ENCODE measurements at regions not wholly inside any gene's neighbourhood (a gene's known extent, or its start where the extent isn't known, plus 50 kb on each side); places are given as distances from the start of the nearest gene placed in this dataset.
A peak's percentile ranks its signal among the peaks of the same experiment; 100 is the strongest.

DNA sequence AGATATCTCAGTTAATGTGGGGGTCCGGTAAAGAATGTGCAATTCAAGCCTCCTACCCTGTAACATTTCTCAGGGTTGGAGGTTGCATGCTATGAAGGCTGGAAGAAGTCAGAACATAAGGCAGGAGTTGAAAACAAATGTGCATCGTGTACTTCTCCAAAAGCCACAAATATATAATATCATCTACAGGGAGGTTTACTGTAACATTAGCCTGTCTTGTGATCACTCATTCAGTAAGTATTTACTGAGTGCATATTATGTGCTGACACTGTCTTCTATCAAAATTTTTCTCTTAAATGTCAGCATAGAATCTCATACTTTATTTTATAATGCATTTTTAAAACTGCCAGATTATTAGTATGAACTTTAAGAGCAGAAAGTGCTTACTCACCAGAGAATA lies 105.6 kb upstream of the ZNF366 start:
- H3K27me3 ChIP-seq, result no peaks in the 10 kb centered on the region
- H3K4me3 ChIP-seq, result no peak overlapping the region
- no peaks in the 10 kb centered on the region for H3K36me3 ChIP-seq
- H3K27ac ChIP-seq, result no peak overlapping the region
- H3K9me3 ChIP-seq, result no peaks in the 10 kb centered on the region
- no peaks in the 10 kb centered on the region for H3K4me1 ChIP-seq
- DNase-seq, result no peak
- no peak for TF ChIP-seq POLR2A (IDR thresholded peaks at IDR 0.05)
- TF ChIP-seq, protein P1, sequence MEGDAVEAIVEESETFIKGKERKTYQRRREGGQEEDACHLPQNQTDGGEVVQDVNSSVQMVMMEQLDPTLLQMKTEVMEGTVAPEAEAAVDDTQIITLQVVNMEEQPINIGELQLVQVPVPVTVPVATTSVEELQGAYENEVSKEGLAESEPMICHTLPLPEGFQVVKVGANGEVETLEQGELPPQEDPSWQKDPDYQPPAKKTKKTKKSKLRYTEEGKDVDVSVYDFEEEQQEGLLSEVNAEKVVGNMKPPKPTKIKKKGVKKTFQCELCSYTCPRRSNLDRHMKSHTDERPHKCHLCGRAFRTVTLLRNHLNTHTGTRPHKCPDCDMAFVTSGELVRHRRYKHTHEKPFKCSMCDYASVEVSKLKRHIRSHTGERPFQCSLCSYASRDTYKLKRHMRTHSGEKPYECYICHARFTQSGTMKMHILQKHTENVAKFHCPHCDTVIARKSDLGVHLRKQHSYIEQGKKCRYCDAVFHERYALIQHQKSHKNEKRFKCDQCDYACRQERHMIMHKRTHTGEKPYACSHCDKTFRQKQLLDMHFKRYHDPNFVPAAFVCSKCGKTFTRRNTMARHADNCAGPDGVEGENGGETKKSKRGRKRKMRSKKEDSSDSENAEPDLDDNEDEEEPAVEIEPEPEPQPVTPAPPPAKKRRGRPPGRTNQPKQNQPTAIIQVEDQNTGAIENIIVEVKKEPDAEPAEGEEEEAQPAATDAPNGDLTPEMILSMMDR (IDR thresholded peaks at IDR 0.05), result no peak

DNA sequence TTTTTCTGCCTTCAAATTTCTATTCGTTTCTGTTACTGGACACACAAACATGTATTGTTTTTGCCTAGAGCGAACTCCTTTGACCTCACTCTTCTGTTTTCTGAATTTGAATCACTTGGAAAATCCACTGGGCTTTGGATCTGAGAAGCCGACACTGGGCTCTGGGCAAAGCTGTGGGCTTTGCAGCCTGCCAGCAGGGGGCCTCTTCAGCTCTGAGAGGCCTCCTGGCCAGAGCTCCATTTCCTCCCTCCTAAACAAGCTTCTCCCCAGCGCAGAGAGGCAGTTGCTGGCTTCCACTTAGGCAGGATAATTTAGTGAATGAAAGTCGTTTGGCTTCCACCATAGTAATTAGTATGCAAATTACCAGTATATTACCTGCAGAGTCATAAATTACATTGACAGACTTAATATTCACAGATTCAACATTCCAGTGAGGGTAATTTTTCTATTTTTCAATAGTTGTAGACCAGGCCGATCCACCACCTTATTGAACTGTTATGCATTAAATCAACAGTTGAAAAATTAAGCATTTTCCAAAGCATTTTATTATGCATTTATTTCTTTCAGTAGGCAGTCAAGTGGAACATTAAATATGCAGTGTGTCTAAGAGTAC lies 104.0 kb upstream of the ZNF366 start:
- Histone ChIP-seq H3K9me3 (no peaks in the 10 kb centered on the region), H3K4me1 (no peaks in the 10 kb centered on the region), H3K27me3 (no peaks in the 10 kb centered on the region), H3K4me3 (no peak overlapping the region), H3K27ac (no peak overlapping the region), H3K36me3 (no peaks in the 10 kb centered on the region)
- TF ChIP-seq, protein P1 (IDR thresholded peaks at IDR 0.05), result peak; percentile 39 to 84 (median 74)
- no peak for TF ChIP-seq POLR2A (IDR thresholded peaks at IDR 0.05)
- peak; percentile 37 to 79 (median 72) for DNase-seq

DNA sequence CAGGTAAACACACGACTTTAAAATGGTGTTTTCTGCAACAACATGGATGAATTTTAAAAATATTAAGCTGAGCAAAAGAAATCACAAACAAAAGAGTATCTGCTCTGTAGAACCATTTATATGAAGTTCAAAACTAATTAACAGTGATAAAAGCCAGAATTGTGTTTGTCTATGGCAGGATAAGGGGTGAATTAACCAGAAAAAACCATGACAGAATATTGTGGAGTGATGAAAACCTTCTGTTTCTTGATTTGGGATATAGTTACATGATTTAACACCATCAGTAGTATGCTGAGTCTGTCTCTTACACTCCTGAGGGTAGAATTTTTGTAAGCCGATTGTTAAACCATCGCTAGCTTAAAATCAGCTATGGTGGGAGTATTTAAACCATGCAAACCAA lies 101.7 kb upstream of the ZNF366 start:
- Histone ChIP-seq H3K27ac (no peak overlapping the region), H3K4me1 (no peaks in the 10 kb centered on the region), H3K4me3 (no peak overlapping the region), H3K9me3 (no peaks in the 10 kb centered on the region), H3K36me3 (no peaks in the 10 kb centered on the region), H3K27me3 (no peaks in the 10 kb centered on the region)
- TF ChIP-seq POLR2A (IDR thresholded peaks at IDR 0.05), result no peak
- TF ChIP-seq, protein P1 (IDR thresholded peaks at IDR 0.05), result no peak
- DNase-seq, result no peak

DNA sequence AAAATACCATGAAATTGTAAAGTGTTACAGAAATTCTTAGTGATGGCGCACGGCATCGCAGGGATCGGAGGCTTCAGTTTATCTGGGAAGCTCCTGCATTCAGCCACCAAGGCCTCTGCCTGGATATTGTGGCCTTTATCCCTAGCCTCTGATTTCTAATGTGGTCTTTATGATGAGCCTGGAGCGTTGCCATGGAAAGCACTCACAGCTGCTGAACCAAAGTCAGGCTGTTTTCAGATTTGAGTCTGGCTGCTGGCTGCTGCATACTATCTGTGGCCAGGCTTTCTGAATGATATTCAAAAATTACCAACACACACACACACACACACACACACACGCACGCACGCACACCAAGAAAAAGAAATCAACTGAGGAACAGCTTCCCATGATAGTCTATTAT lies 101.1 kb upstream of the ZNF366 start:
- H3K9me3 ChIP-seq, result no peaks in the 10 kb centered on the region
- H3K4me3 ChIP-seq, result no peak overlapping the region
- H3K4me1 ChIP-seq, result no peaks in the 10 kb centered on the region
- H3K36me3 ChIP-seq, result no peaks in the 10 kb centered on the region
- TF ChIP-seq POLR2A (IDR thresholded peaks at IDR 0.05), result no peak
- TF ChIP-seq, protein P1 (IDR thresholded peaks at IDR 0.05), result no peak
- DNase-seq, result no peak
- no peaks in the 10 kb centered on the region for H3K27me3 ChIP-seq
- H3K27ac ChIP-seq, result no peak overlapping the region

DNA sequence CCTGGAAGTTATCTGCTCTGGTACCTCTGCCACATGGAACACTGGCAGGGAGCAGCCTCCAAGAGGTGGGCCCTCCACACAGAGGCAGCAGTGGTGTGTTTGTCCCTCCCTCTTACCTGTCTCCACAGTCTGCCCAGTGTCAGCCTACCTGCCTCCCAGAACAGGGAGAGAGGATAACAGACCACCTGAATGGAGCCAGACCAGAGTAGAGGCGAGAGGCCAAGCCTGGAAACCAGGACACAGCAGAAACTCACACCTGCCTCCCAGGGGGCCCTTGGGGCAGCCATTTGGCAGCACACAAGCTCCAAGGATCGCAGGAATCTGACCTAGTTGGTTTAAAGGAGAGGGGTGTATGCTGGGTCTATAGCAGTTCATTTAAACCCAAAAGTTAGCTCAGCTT lies 100.2 kb upstream of the ZNF366 start:
- no peak for TF ChIP-seq POLR2A (IDR thresholded peaks at IDR 0.05)
- TF ChIP-seq, protein P1 (IDR thresholded peaks at IDR 0.05), result no peak
- no peak overlapping the region for H3K4me3 ChIP-seq
- H3K4me1 ChIP-seq, result no peaks in the 10 kb centered on the region
- H3K9me3 ChIP-seq, result no peaks in the 10 kb centered on the region
- no peak overlapping the region for H3K27ac ChIP-seq
- H3K36me3 ChIP-seq, result no peaks in the 10 kb centered on the region
- no peak for DNase-seq
- H3K27me3 ChIP-seq, result no peaks in the 10 kb centered on the region

DNA sequence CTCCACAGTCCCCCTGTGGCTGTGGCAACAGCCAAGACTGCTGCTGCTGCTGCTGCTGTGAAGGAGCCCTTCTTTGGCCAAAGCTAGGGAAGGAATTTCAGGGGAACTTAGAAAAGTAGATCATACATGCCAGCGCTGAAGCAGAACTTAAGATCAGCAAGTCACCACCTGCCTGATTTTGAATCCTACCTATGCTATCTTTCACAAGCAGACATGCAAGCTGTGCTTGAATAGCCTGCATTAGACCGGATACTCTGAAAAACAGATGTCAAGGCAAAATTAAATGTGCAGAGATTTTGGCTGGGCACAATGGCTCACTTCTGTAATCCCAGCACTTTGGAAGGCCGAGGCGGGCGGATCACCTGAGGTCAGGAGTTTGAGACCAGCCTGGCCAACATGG lies 99.3 kb upstream of the ZNF366 start:
- Histone ChIP-seq H3K27ac (no peak overlapping the region), H3K27me3 (no peaks in the 10 kb centered on the region), H3K9me3 (no peaks in the 10 kb centered on the region), H3K36me3 (no peaks in the 10 kb centered on the region), H3K4me3 (no peak overlapping the region), H3K4me1 (no peaks in the 10 kb centered on the region)
- TF ChIP-seq, protein P1 (IDR thresholded peaks at IDR 0.05), result no peak
- no peak for TF ChIP-seq POLR2A (IDR thresholded peaks at IDR 0.05)
- no peak for DNase-seq

All from Peyer's patch (tissue), 4 donors.